Nephron (organoid): ENCODE measurements at regions not wholly inside any gene's neighbourhood (a gene's known extent, or its start where the extent isn't known, plus 50 kb on each side); places are given as distances from the start of the nearest gene placed in this dataset.
A peak's percentile ranks its signal among the peaks of the same experiment; 100 is the strongest.

ENCODE experiments used
- H3K27ac Mint-ChIP-seq, 3 experiments: 2 replicates each; pipeline ENCODE4 v1.8.0; 2020; ENCODE audit warnings: mixed read lengths in 3 of 3, mild to moderate bottlenecking in 2 of 3, moderate library complexity in 1 of 3
- H3K27me3 Mint-ChIP-seq: 2 replicates; pipeline ENCODE4 v1.8.0; 2021; ENCODE audit warnings: low read depth, mild to moderate bottlenecking, moderate library complexity, mixed read lengths
- H3K36me3 Mint-ChIP-seq: 2 replicates; pipeline ENCODE4 v1.8.0; 2020; ENCODE audit warnings: low read depth, mixed read lengths
- H3K4me1 Mint-ChIP-seq: 2 replicates; pipeline ENCODE4 v1.8.0; 2020; ENCODE audit warnings: mixed read lengths
- H3K4me3 Mint-ChIP-seq, 3 experiments: 2 replicates each; pipeline ENCODE4 v1.8.0; 2020; ENCODE audit warnings: mild to moderate bottlenecking in 3 of 3, mixed read lengths in 3 of 3, moderate library complexity in 2 of 3
- H3K9me3 Mint-ChIP-seq: 2 replicates; pipeline ENCODE4 v1.8.0; 2020; ENCODE audit warnings: mixed read lengths
- CTCF ChIP-seq, 3 experiments: fragments of 200-600 bp; sonication (generic); IDR thresholded peaks; one replicate each; pipeline ENCODE4 v1.5.0; 2021; ENCODE audit warnings: antibody characterized with exemption in 3 of 3; ENCODE audit not compliant: unreplicated experiment in 3 of 3

- Mint-ChIP-seq H3K27ac (no peak overlapping the region), H3K27me3 (no peaks in the 10 kb centered on the region), H3K4me1 (peaks cover 17% of the 10 kb centered on the region), H3K9me3 (no peaks in the 10 kb centered on the region), H3K36me3 (no peaks in the 10 kb centered on the region), H3K4me3 (no peak overlapping the region)
- no peak for TF ChIP-seq CTCF (IDR thresholded peaks at IDR 0.05; ENCODE audit: unreplicated experiment in 3 of 3)
These were observed 94.2 kb downstream of the BTG1 start for GRCh38 chr12:92051441-92051840.

DNA sequence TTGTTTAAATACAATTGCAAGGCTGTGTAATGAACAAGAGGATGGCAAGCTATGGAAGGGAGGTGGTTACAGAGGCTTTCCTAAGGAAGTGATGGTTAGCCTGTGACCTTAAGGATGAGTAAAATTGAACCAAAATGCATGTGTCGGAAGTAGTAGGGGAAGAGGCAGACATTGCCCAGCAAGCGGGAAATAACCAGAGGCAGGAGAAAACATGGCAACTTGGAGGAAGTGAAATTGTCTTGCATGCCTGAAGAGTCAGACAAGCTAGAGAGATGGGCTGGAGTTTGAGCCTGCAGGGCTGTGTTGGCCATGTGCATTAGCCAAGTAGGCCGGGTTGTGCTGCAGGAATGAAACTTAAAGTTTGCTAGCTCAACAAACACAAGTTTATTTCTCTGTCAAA is 96.2 kb downstream of the BTG1 start:
- TF ChIP-seq CTCF (IDR thresholded peaks at IDR 0.05; ENCODE audit: unreplicated experiment in 3 of 3) = no peak
- Mint-ChIP-seq H3K36me3 (no peaks in the 10 kb centered on the region), H3K27me3 (no peaks in the 10 kb centered on the region), H3K27ac (no peak overlapping the region), H3K4me3 (no peak overlapping the region), H3K4me1 (peaks cover 17% of the 10 kb centered on the region), H3K9me3 (no peaks in the 10 kb centered on the region)

DNA sequence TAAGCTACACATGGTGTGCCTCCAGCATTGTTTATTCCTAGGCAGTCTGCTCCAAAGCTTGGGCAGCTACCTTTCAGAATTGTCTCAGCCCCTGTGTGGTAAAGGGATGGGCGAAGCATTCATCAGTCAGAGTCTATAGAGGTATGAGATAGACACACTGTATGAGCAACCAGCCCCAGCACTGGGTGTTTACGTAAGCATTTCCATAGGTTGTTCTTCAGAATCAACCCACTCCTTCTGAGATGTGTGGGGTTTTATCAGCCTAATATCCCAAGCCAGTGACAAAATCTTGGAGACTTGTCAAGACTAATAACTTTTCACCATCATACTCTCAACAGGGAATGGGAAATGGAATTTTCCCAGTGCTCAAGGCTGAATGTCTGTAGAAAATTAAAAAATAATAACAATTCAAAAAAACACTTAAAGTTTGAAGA is 98.2 kb downstream of the BTG1 start:
- no peaks in the 10 kb centered on the region for H3K9me3 Mint-ChIP-seq
- H3K4me1 Mint-ChIP-seq = peaks cover 17% of the 10 kb centered on the region
- H3K27me3 Mint-ChIP-seq = no peaks in the 10 kb centered on the region
- H3K36me3 Mint-ChIP-seq = no peaks in the 10 kb centered on the region
- peak overlapping the region in 1 of 3 experiments; percentile 27 for H3K27ac Mint-ChIP-seq
- no peak for TF ChIP-seq CTCF (IDR thresholded peaks at IDR 0.05; ENCODE audit: unreplicated experiment in 3 of 3)
- H3K4me3 Mint-ChIP-seq = no peak overlapping the region

DNA sequence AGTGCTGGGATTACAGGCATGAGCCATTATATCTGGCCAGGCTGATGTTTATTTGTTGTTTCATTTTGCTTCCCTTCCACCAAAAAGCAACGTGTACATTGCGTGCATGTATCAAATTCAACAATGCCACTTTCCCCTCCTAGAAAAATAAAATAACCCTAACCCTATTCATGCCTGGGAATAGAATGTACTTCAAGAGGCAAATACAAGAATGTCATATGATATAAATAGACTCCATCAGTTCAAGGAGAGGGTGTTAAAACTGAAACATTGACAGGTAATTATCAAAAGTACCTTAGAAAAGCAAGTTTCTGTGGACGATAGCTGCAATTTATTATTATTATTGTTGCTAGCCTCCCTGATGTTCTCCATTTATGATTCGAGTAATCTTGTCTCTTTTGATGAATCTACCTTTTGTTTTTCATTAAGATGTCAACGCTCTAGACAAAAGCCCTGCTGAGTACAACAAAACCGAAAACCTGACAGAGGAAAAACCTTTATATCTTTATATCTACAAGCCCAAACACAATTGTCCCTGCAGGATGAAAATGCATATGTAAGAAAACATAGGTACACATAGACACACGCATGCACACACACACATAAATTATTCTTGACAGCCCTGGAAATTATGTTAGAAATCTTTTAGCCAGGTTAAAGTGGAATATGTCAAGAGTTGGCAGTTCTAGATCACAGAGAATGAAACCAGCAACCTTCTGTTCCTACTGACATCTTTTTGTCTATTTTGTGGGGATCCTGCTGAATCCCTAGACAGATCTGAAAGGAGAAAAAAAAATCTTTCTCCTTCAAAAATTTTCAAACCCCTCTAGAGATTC is 98.9 kb downstream of the BTG1 start:
- Mint-ChIP-seq H3K4me1 (peaks cover 17% of the 10 kb centered on the region), H3K36me3 (no peaks in the 10 kb centered on the region), H3K9me3 (no peaks in the 10 kb centered on the region), H3K27ac (peak overlapping the region in 1 of 3 experiments; percentile 27), H3K4me3 (no peak overlapping the region), H3K27me3 (no peaks in the 10 kb centered on the region)
- no peak for TF ChIP-seq CTCF (IDR thresholded peaks at IDR 0.05; ENCODE audit: unreplicated experiment in 3 of 3)

DNA sequence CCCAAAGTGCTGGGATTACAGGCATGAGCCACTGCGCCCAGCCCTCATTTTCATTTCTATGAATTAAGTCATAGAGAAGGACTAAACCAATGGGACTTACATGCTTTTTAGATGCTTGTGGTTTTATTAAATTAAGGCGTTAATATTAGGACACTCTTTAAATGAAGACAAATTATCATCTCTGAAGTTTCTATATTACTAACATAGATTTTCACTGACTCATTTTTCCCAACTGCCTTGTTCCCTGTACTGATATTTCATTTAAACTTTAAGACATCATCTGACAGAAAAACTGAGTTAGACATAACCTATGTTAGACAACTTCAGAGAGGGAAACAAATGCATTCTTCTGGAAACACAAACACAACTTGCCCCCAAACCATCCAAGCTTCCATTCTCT is 99.8 kb downstream of the BTG1 start:
- Mint-ChIP-seq H3K4me1 (peaks cover 17% of the 10 kb centered on the region), H3K4me3 (no peak overlapping the region), H3K27ac (no peak overlapping the region), H3K9me3 (no peaks in the 10 kb centered on the region), H3K27me3 (no peaks in the 10 kb centered on the region), H3K36me3 (no peaks in the 10 kb centered on the region)
- TF ChIP-seq CTCF (IDR thresholded peaks at IDR 0.05; ENCODE audit: unreplicated experiment in 3 of 3) = no peak

GRCh38 chr12:92044435-92044834 is 101.2 kb downstream of the BTG1 start:
- H3K36me3 Mint-ChIP-seq = no peaks in the 10 kb centered on the region
- TF ChIP-seq CTCF (IDR thresholded peaks at IDR 0.05; ENCODE audit: unreplicated experiment in 3 of 3) = no peak

More at GRCh38 chr12:92044435-92044834, 101.2 kb downstream of the BTG1 start:
- Mint-ChIP-seq H3K4me1 (peaks cover 17% of the 10 kb centered on the region), H3K4me3 (no peak overlapping the region), H3K27me3 (no peaks in the 10 kb centered on the region), H3K27ac (peak overlapping the region in 1 of 3 experiments; percentile 17), H3K9me3 (no peaks in the 10 kb centered on the region)
